Mammary epithelial cell (primary cell): ENCODE measurements at regions not wholly inside any gene's neighbourhood (a gene's known extent, or its start where the extent isn't known, plus 50 kb on each side); places are given as distances from the start of the nearest gene placed in this dataset.

Source experiments
- EZH2 ChIP-seq: IDR thresholded peaks from 2 replicates; pipeline ENCODE4 v1.6.1; 2012; ENCODE audit warnings: low read length, inconsistent platforms, borderline replicate concordance
- TF ChIP-seq, protein P1 (sequence below), 2 donors: IDR thresholded peaks in 1 of 2; conservative IDR thresholded peaks in 1 of 2; 2 replicates each; pipeline ENCODE4 v1.5.1; 2011 to 2012; ENCODE audit warnings: inconsistent platforms in 2 of 2, low read length in 2 of 2, mild to moderate bottlenecking in 2 of 2, control low read depth in 1 of 2, low read depth in 1 of 2; ENCODE audit not compliant: insufficient read depth in 1 of 2; ENCODE audit errors: extremely low read depth in 1 of 2

DNA sequence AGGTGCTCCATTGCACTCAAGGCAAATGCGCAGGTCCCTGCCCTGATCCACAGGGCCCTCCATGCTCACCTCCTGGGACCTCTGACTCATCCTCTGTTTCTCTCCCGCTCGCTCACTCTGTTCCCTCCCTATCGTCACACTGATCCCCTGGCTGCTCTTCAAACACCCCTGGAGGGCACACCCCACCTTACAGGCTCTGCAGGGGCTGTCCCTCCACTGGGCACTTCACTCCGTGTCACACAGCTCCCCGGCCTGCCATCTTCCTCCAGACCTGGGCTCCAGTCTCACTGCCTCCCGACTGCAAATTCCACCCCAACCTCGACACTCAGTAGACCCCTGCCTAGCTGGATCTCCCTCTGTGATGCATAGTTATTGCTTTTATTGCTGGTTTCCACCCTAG lies 91.5 kb upstream of the PRDM11 start:
- TF ChIP-seq, protein P1, sequence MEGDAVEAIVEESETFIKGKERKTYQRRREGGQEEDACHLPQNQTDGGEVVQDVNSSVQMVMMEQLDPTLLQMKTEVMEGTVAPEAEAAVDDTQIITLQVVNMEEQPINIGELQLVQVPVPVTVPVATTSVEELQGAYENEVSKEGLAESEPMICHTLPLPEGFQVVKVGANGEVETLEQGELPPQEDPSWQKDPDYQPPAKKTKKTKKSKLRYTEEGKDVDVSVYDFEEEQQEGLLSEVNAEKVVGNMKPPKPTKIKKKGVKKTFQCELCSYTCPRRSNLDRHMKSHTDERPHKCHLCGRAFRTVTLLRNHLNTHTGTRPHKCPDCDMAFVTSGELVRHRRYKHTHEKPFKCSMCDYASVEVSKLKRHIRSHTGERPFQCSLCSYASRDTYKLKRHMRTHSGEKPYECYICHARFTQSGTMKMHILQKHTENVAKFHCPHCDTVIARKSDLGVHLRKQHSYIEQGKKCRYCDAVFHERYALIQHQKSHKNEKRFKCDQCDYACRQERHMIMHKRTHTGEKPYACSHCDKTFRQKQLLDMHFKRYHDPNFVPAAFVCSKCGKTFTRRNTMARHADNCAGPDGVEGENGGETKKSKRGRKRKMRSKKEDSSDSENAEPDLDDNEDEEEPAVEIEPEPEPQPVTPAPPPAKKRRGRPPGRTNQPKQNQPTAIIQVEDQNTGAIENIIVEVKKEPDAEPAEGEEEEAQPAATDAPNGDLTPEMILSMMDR (conservative IDR thresholded peaks at IDR 0.05 in 1 of 2, IDR thresholded peaks at IDR 0.05 in 1 of 2; ENCODE audit: extremely low read depth in 1 of 2, insufficient read depth in 1 of 2, low read depth in 1 of 2, low read length in 2 of 2) = no peak
- TF ChIP-seq EZH2 = no peak
